AG04450 (cell line): ENCODE measurements at regions not wholly inside any gene's neighbourhood (a gene's known extent, or its start where the extent isn't known, plus 50 kb on each side); places are given as distances from the start of the nearest gene placed in this dataset.

Source experiments
- CTCF ChIA-PET: fragments of 300-600, 350-600 bp; formaldehyde crosslinking; extraction: SDS; loops from one replicate; lab custom pipeline; 2022; ENCODE audit warnings: antibody characterized with exemption, inconsistent platforms; lab: Charles Lee
- POLR2A ChIA-PET: fragments of 350-600 bp; formaldehyde crosslinking; extraction: SDS; loops from one replicate; lab custom pipeline; 2021; ENCODE audit warnings: antibody characterized with exemption, inconsistent platforms; lab: Yijun Ruan, JAX
- DNase-seq: peaks from one replicate; pipeline ENCODE4 v3.0.0-alpha.2; 2011; ENCODE audit warnings: low read depth, low spot score
- H3K27ac ChIP-seq: one replicate; pipeline ENCODE4 v1.5.1; 2012; ENCODE audit warnings: low read depth, low read length, control low read depth
- H3K27me3 ChIP-seq: one replicate; pipeline ENCODE4 v1.6.0; 2012; ENCODE audit warnings: low read length; ENCODE audit not compliant: control insufficient read depth, insufficient read depth
- H3K4me3 ChIP-seq: 2 replicates; pipeline ENCODE4 v1.5.1; 2011; ENCODE audit warnings: mild to moderate bottlenecking, low read depth, low read length, control low read depth
- H3K9me3 ChIP-seq: 2 replicates; pipeline ENCODE4 v1.5.1; 2012; ENCODE audit warnings: low read length; ENCODE audit not compliant: control insufficient read depth, insufficient read depth
- CTCF ChIP-seq: IDR thresholded peaks from 2 replicates; pipeline ENCODE4 v1.5.1; 2011; ENCODE audit warnings: low read depth, low read length, control low read depth, inconsistent platforms

DNA sequence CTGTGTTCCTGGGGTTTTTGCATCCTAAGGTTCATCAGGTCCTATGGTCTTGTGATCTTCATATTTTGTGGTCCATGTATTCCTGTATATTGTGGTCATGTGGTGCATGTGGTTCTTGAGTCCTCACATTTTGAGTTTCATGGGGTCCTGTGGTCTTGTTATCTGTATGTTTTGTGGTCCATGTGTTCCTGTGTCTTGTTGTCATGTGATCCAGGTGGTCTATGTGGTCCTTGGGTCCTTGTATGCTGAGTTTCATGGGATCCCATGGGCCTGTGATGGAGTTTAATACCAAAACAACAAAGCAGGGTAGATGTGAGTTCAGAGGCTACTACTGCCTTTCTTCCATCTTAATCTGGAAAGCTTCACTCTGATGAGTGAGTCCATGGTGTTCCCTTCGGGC, 166.4 kb downstream of the TMEM18 start:
- H3K9me3 ChIP-seq, result peaks cover 55% of the 10 kb centered on the region
- ChIA-PET POLR2A (no interaction called here), CTCF (no interaction called here)
- no peak for DNase-seq
- no peaks in the 10 kb centered on the region for H3K27me3 ChIP-seq
- H3K27ac ChIP-seq, result no peak overlapping the region
- no peak for TF ChIP-seq CTCF
- no peak overlapping the region for H3K4me3 ChIP-seq

- TF ChIP-seq CTCF, result no peak
- ChIA-PET POLR2A (no interaction called here), CTCF (no interaction called here)
- Histone ChIP-seq H3K9me3 (peaks cover 55% of the 10 kb centered on the region), H3K27ac (no peak overlapping the region), H3K27me3 (no peaks in the 10 kb centered on the region), H3K4me3 (no peak overlapping the region)
- DNase-seq, result no peak
Measured at GRCh38 chr2:509888-510287, 167.3 kb downstream of the TMEM18 start.

GRCh38 chr2:508121-508520, 169.1 kb downstream of the TMEM18 start:
- Histone ChIP-seq H3K4me3 (no peak overlapping the region), H3K27me3 (no peaks in the 10 kb centered on the region), H3K27ac (no peak overlapping the region), H3K9me3 (peaks cover 62% of the 10 kb centered on the region)
- POLR2A ChIA-PET, result no interaction called here
- CTCF ChIA-PET, result no interaction called here
- DNase-seq, result no peak
- TF ChIP-seq CTCF, result no peak

GRCh38 chr2:506866-507265, 170.3 kb downstream of the TMEM18 start:
- CTCF ChIA-PET, result no interaction called here
- no peak for TF ChIP-seq CTCF
- H3K4me3 ChIP-seq, result no peak overlapping the region
- POLR2A ChIA-PET, result no interaction called here
- no peak for DNase-seq
- H3K27ac ChIP-seq, result no peak overlapping the region
- H3K27me3 ChIP-seq, result no peaks in the 10 kb centered on the region
- H3K9me3 ChIP-seq, result peaks cover 70% of the 10 kb centered on the region

DNA sequence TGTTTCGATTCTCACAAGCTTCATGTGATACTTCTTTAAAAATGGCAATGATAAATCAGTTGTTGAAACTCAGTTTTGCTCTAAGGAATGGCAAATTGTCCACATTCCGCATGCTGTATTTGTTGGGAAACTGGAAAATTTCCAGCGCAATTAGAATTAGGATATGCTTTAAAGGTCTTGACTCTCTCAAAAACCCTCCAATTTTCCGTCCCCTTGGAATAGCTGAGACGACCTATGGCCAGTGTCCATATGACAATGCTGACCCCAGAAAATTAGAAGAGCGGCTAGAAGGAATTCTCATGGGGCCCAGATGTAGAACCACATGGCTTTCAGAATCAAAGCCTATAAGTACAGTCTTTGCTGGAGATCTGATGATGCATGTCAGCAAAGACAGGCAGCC, 170.8 kb downstream of the TMEM18 start:
- POLR2A ChIA-PET, result no interaction called here
- H3K27ac ChIP-seq, result no peak overlapping the region
- H3K9me3 ChIP-seq, result peaks cover 73% of the 10 kb centered on the region
- no peak for DNase-seq
- TF ChIP-seq CTCF, result no peak
- H3K4me3 ChIP-seq, result no peak overlapping the region
- no peaks in the 10 kb centered on the region for H3K27me3 ChIP-seq
- CTCF ChIA-PET, result no interaction called here
